ENCODE measurements at regions not wholly inside any gene's neighbourhood (a gene's known extent, or its start where the extent isn't known, plus 50 kb on each side); places are given as distances from the start of the nearest gene placed in this dataset.

- TF ChIP-seq PRDM10 (IDR thresholded peaks at IDR 0.05; ENCODE audit: partially characterized antibody) (no peak), RBM25 (IDR thresholded peaks at IDR 0.05; ENCODE audit: low read depth, low read length, severe bottlenecking) (no peak)
Measured at GRCh38 chr5:17021602-17021932, 85.5 kb upstream of the MYO10 start (continued).

DNA sequence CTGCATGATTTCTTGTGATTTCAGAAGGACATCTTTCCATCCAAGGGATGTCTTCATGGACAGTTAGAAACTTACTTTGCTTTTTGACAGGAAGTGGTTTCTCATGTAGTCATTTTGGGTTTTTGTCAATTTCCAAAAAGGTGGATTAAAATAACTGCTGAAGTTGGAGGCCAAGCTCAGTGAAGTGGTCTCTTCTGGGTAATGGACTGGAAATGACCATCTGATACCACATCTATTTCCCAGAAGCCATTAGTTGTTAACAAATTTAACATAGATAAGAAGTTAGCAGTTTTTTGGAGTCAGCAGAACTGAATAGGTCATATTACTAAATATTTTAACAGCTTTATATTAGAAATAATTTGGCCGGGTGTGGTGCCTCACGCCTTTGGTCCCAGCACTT, 86.2 kb upstream of the MYO10 start:
- CTCF ChIA-PET (ENCODE audit: low intra/inter-chr PET ratio), result no interaction called here
- no peak overlapping the region for H3K4me2 ChIP-seq (ENCODE audit: insufficient read depth, low read length)
- ATAC-seq (no peak), DNase-seq (ENCODE audit: extremely low read depth in 1 of 4, low spot score in 3 of 4) (no peak), FAIRE-seq (no peak)
- no peaks in the 10 kb centered on the region for H3K9me3 ChIP-seq (replicated peaks; ENCODE audit: control insufficient read depth, insufficient read depth, low read depth, low read length)
- intact Hi-C loops (cut with micrococcal nuclease), result no loop called here
- TF ChIP-seq FOXM1 (IDR thresholded peaks at IDR 0.05; ENCODE audit: low read depth) (no peak), FOXM1 (CRISPR knock-in tag; IDR thresholded peaks at IDR 0.05; ENCODE audit: low read depth) (no peak), ZNF41 (CRISPR knock-in tag; conservative IDR thresholded peaks at IDR 0.05) (no peak), CHCHD3 (CRISPR knock-in tag; IDR thresholded peaks at IDR 0.05) (no peak), PKNOX1 (IDR thresholded peaks at IDR 0.05) (no peak), POLR2A (conservative IDR thresholded peaks at IDR 0.05) (no peak), ZNF239 (CRISPR knock-in tag; IDR thresholded peaks at IDR 0.05) (no peak), HMG20A (CRISPR knock-in tag; conservative IDR thresholded peaks at IDR 0.05) (no peak)
- TF ChIP-seq, protein P1, sequence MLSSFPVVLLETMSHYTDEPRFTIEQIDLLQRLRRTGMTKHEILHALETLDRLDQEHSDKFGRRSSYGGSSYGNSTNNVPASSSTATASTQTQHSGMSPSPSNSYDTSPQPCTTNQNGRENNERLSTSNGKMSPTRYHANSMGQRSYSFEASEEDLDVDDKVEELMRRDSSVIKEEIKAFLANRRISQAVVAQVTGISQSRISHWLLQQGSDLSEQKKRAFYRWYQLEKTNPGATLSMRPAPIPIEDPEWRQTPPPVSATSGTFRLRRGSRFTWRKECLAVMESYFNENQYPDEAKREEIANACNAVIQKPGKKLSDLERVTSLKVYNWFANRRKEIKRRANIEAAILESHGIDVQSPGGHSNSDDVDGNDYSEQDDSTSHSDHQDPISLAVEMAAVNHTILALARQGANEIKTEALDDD (IDR thresholded peaks at IDR 0.05), result no peak
- POLR2A ChIA-PET, result no interaction called here
- 0% methylated on average over 2 of the region's 2 CpGs for WGBS (ENCODE audit: insufficient coverage, low coverage, missing lambda C conversion rate)
- H3K9ac ChIP-seq (ENCODE audit: insufficient read depth in 1 of 2, low read depth in 2 of 2, low read length in 2 of 2), result no peak overlapping the region
- in situ Hi-C loops (cut with MboI), result no loop called here
- no peaks in the 10 kb centered on the region for H3K9me1 ChIP-seq (ENCODE audit: control insufficient read depth, insufficient read depth, low read length)
- no peaks in the 10 kb centered on the region for H4K20me1 ChIP-seq (replicated peaks; ENCODE audit: control insufficient read depth, insufficient read depth, low read length)
- no peak overlapping the region for H3K27ac ChIP-seq (ENCODE audit: extremely low read depth, low read depth, low read length)
- no peaks in the 10 kb centered on the region for H3K27me3 ChIP-seq (ENCODE audit: control insufficient read depth in 2 of 2, insufficient read depth in 2 of 2, low read length in 2 of 2)
- H3K79me2 ChIP-seq (ENCODE audit: control insufficient read depth, insufficient read depth, low read length), result no peaks in the 10 kb centered on the region
- no peak overlapping the region for H2AFZ ChIP-seq (ENCODE audit: low read depth, low read length)
- H3K36me3 ChIP-seq (ENCODE audit: control insufficient read depth, insufficient read depth, low read length), result no peaks in the 10 kb centered on the region
- H3K4me1 ChIP-seq (replicated peaks in 1 of 2; ENCODE audit: control insufficient read depth in 2 of 2, insufficient read depth in 2 of 2, low read length in 2 of 2), result no peaks in the 10 kb centered on the region
- no TSS peak for BruUV-seq (replicated peaks)
- H3K4me3 ChIP-seq, result no peak overlapping the region
